ENCODE measurements at regions not wholly inside any gene's neighbourhood (a gene's known extent, or its start where the extent isn't known, plus 50 kb on each side); places are given as distances from the start of the nearest gene placed in this dataset.

- no TSS peak for BruUV-seq (replicated peaks)
- no peaks in the 10 kb centered on the region for H3K9me1 ChIP-seq (ENCODE audit: control insufficient read depth, insufficient read depth, low read length)
- no peaks in the 10 kb centered on the region for H3K9me3 ChIP-seq (replicated peaks; ENCODE audit: control insufficient read depth, insufficient read depth, low read depth, low read length)
- H3K4me1 ChIP-seq (replicated peaks in 1 of 2; ENCODE audit: control insufficient read depth in 2 of 2, insufficient read depth in 2 of 2, low read length in 2 of 2), result no peaks in the 10 kb centered on the region
- ATAC-seq, result no peak
- no peak overlapping the region for H3K27ac ChIP-seq (ENCODE audit: extremely low read depth, low read depth, low read length)
- in situ Hi-C loops (cut with MboI), result no loop called here
- no peak overlapping the region for H3K4me3 ChIP-seq
- ChIA-PET POLR2A (interaction anchor here (0.5 to 0.7 kb wide), 2 partner anchors 186 to 742 kb away, joined by 3 to 4 read pairs; no protein-coding TSS in a partner anchor), CTCF (ENCODE audit: low intra/inter-chr PET ratio) (no interaction called here)
- WGBS (ENCODE audit: insufficient coverage, low coverage, missing lambda C conversion rate), result 7% methylated on average over 4 of the region's 4 CpGs
- no peak overlapping the region for H3K9ac ChIP-seq (ENCODE audit: insufficient read depth in 1 of 2, low read depth in 2 of 2, low read length in 2 of 2)
- intact Hi-C loops (cut with micrococcal nuclease), result no loop called here
- H3K4me2 ChIP-seq (ENCODE audit: insufficient read depth, low read length), result no peak overlapping the region
- no peaks in the 10 kb centered on the region for H3K27me3 ChIP-seq (ENCODE audit: control insufficient read depth in 2 of 2, insufficient read depth in 2 of 2, low read length in 2 of 2)
- no peaks in the 10 kb centered on the region for H3K36me3 ChIP-seq (ENCODE audit: control insufficient read depth, insufficient read depth, low read length)
- DNase-seq (ENCODE audit: extremely low read depth in 1 of 4, low spot score in 3 of 4), result no peak
- TF ChIP-seq NFXL1 (CRISPR knock-in tag; IDR thresholded peaks at IDR 0.05) (no peak), HOXB6 (CRISPR knock-in tag; IDR thresholded peaks at IDR 0.05; ENCODE audit: borderline replicate concordance) (no peak), ZNF668 (CRISPR knock-in tag; IDR thresholded peaks at IDR 0.05) (no peak), ZNF41 (CRISPR knock-in tag; conservative IDR thresholded peaks at IDR 0.05) (no peak), KLF1 (tag; IDR thresholded peaks at IDR 0.05) (no peak), ZNF431 (CRISPR knock-in tag; IDR thresholded peaks at IDR 0.05) (no peak), ZNF609 (CRISPR knock-in tag; IDR thresholded peaks at IDR 0.05; ENCODE audit: borderline replicate concordance) (no peak), FUS (optimal IDR thresholded peaks at IDR 0.05; ENCODE audit: low read depth, low read length) (no peak), PYGO2 (tag; IDR thresholded peaks at IDR 0.05) (no peak), GTF2A2 (tag; IDR thresholded peaks at IDR 0.05) (no peak), ZNF695 (CRISPR knock-in tag; IDR thresholded peaks at IDR 0.05) (no peak)
- no peak overlapping the region for H2AFZ ChIP-seq (ENCODE audit: low read depth, low read length)
- H3K79me2 ChIP-seq (ENCODE audit: control insufficient read depth, insufficient read depth, low read length), result no peaks in the 10 kb centered on the region
- no peak for FAIRE-seq
- H4K20me1 ChIP-seq (replicated peaks; ENCODE audit: control insufficient read depth, insufficient read depth, low read length), result no peaks in the 10 kb centered on the region
These were observed 66.2 kb upstream of the CDK13 start for GRCh38 chr7:39883812-39884390.

Measured in K562 (cell line).